CD4-positive, alpha-beta memory T cell (primary cell): ENCODE measurements at regions not wholly inside any gene's neighbourhood (a gene's known extent, or its start where the extent isn't known, plus 50 kb on each side); places are given as distances from the start of the nearest gene placed in this dataset.

Experiments used
- CTCF ChIA-PET: fragments of 350-600 bp; sonication (Branson Sonifier 250); formaldehyde crosslinking; loops from one replicate; lab custom pipeline; 2021; ENCODE audit warnings: inconsistent platforms; ENCODE audit not compliant: partially characterized antibody; lab: Charles Lee
- POLR2A ChIA-PET: fragments of 350-600 bp; sonication (Branson Sonifier 250); formaldehyde crosslinking; loops from one replicate; lab custom pipeline; 2021; ENCODE audit not compliant: partially characterized antibody; lab: Charles Lee
- DNase-seq, 5 donors: peaks; one replicate each; pipeline versions ENCODE4 v3.0.0 to v3.0.0-alpha.2; 2020 to 2022; ENCODE audit warnings: mixed read lengths in 1 of 5
- H3K27ac ChIP-seq: one replicate; pipeline ENCODE4 v1.7.0; 2013; ENCODE audit warnings: low read depth, low read length
- H3K27me3 ChIP-seq: 2 replicates; pipeline ENCODE4 v1.7.0; 2013; ENCODE audit warnings: mild to moderate bottlenecking, low read length, moderate library complexity; ENCODE audit not compliant: insufficient read depth
- H3K36me3 ChIP-seq: 2 replicates; pipeline ENCODE4 v1.7.0; 2013; ENCODE audit warnings: mild to moderate bottlenecking, low read length, moderate library complexity; ENCODE audit not compliant: insufficient read depth
- H3K4me1 ChIP-seq: 2 replicates; pipeline ENCODE4 v1.7.0; 2013; ENCODE audit warnings: mild to moderate bottlenecking, low read length, moderate library complexity; ENCODE audit not compliant: insufficient read depth
- H3K4me3 ChIP-seq, 2 donors: one replicate each; pipeline ENCODE4 v1.7.0; 2013; ENCODE audit warnings: low read length in 2 of 2, mild to moderate bottlenecking in 1 of 2
- H3K9me3 ChIP-seq, 2 donors: one replicate each; pipeline ENCODE4 v1.7.0; 2013; ENCODE audit warnings: low read length in 2 of 2, control low read depth in 1 of 2; ENCODE audit not compliant: control insufficient read depth in 1 of 2
- H3K27ac Mint-ChIP-seq, 7 donors: one replicate each; pipeline ENCODE4 v1.8.0; 2020 to 2021; ENCODE audit warnings: mixed read lengths in 7 of 7, mild to moderate bottlenecking in 6 of 7, inconsistent platforms in 3 of 7, moderate library complexity in 3 of 7
- H3K27me3 Mint-ChIP-seq, 2 donors: one replicate each; pipeline ENCODE4 v1.8.0; 2020 to 2021; ENCODE audit warnings: mixed read lengths in 2 of 2
- H3K36me3 Mint-ChIP-seq, 2 donors: one replicate each; pipeline ENCODE4 v1.8.0; 2020 to 2021; ENCODE audit warnings: mixed read lengths in 2 of 2, inconsistent platforms in 1 of 2, mild to moderate bottlenecking in 1 of 2
- H3K4me1 Mint-ChIP-seq, 4 donors: one replicate each; pipeline ENCODE4 v1.8.0; 2020 to 2021; ENCODE audit warnings: mixed read lengths in 4 of 4, mild to moderate bottlenecking in 1 of 4
- H3K4me3 Mint-ChIP-seq, 8 donors: one replicate each; pipeline ENCODE4 v1.8.0; 2020 to 2021; ENCODE audit warnings: mixed read lengths in 8 of 8, mild to moderate bottlenecking in 7 of 8, moderate library complexity in 6 of 8, inconsistent platforms in 3 of 8
- H3K9me3 Mint-ChIP-seq, 8 donors: one replicate each; pipeline ENCODE4 v1.8.0; 2020 to 2021; ENCODE audit warnings: mixed read lengths in 8 of 8, mild to moderate bottlenecking in 5 of 8, inconsistent platforms in 3 of 8, moderate library complexity in 1 of 8
- intact Hi-C: fragments of 100-400 bp; cut with micrococcal nuclease; formaldehyde crosslinking; loops from one replicate; pipeline ENCODE4 v1.15.1; 2023

GRCh38 chr17:22484826-22485225 is 792.5 kb downstream of the KCNJ18 start:
- ChIA-PET POLR2A (no interaction called here), CTCF (no interaction called here)
- Mint-ChIP-seq H3K27ac (no peak overlapping the region), H3K36me3 (no peaks in the 10 kb centered on the region), H3K4me1 (no peaks in the 10 kb centered on the region), H3K27me3 (no peaks in the 10 kb centered on the region), H3K9me3 (peaks cover 0 to 45% (median 24%) of the 10 kb centered on the region in 8 donors), H3K4me3 (no peak overlapping the region)
- H3K4me3 ChIP-seq: no peak overlapping the region
- no peak overlapping the region for H3K27ac ChIP-seq
- DNase-seq: no peak
- no peaks in the 10 kb centered on the region for H3K27me3 ChIP-seq
- H3K36me3 ChIP-seq: no peaks in the 10 kb centered on the region
- intact Hi-C loops: no loop called here
- H3K4me1 ChIP-seq: no peaks in the 10 kb centered on the region
- peaks cover 0 to 4% of the 10 kb centered on the region in 2 donors for H3K9me3 ChIP-seq

- peaks cover 4 to 55% (median 24%) of the 10 kb centered on the region in 8 donors for H3K9me3 Mint-ChIP-seq
- H3K27me3 ChIP-seq: no peaks in the 10 kb centered on the region
- no peak overlapping the region for H3K27ac ChIP-seq
- H3K4me3 Mint-ChIP-seq: no peak overlapping the region
- H3K27ac Mint-ChIP-seq: no peak overlapping the region
- H3K9me3 ChIP-seq: peaks cover 0 to 4% of the 10 kb centered on the region in 2 donors
- ChIA-PET POLR2A (no interaction called here), CTCF (no interaction called here)
- intact Hi-C loops: no loop called here
- H3K36me3 ChIP-seq: no peaks in the 10 kb centered on the region
- H3K4me1 Mint-ChIP-seq: no peaks in the 10 kb centered on the region
- no peaks in the 10 kb centered on the region for H3K27me3 Mint-ChIP-seq
- no peaks in the 10 kb centered on the region for H3K4me1 ChIP-seq
- H3K4me3 ChIP-seq: no peak overlapping the region
- DNase-seq: no peak
- no peaks in the 10 kb centered on the region for H3K36me3 Mint-ChIP-seq
Observed at GRCh38 chr17:22490399-22490798, 798.1 kb downstream of the KCNJ18 start.

- Histone ChIP-seq H3K9me3 (peaks cover 0 to 2% of the 10 kb centered on the region in 2 donors), H3K27ac (no peak overlapping the region), H3K36me3 (no peaks in the 10 kb centered on the region), H3K4me3 (no peak overlapping the region), H3K4me1 (no peaks in the 10 kb centered on the region), H3K27me3 (no peaks in the 10 kb centered on the region)
- no peak for DNase-seq
- ChIA-PET CTCF (no interaction called here), POLR2A (no interaction called here)
- peaks cover 4 to 54% (median 24%) of the 10 kb centered on the region in 8 donors for H3K9me3 Mint-ChIP-seq
- intact Hi-C loops: no loop called here
- no peak overlapping the region for H3K4me3 Mint-ChIP-seq
- no peak overlapping the region for H3K27ac Mint-ChIP-seq
- H3K36me3 Mint-ChIP-seq: no peaks in the 10 kb centered on the region
- H3K27me3 Mint-ChIP-seq: no peaks in the 10 kb centered on the region
- no peaks in the 10 kb centered on the region for H3K4me1 Mint-ChIP-seq
Observed at GRCh38 chr17:22492331-22492730, 800.0 kb downstream of the KCNJ18 start.

GRCh38 chr17:22496450-22496849 is 804.1 kb downstream of the KCNJ18 start:
- Mint-ChIP-seq H3K27ac (no peak overlapping the region), H3K4me1 (no peaks in the 10 kb centered on the region), H3K27me3 (no peaks in the 10 kb centered on the region), H3K36me3 (no peaks in the 10 kb centered on the region), H3K9me3 (peaks cover 3 to 57% (median 15%) of the 10 kb centered on the region in 8 donors), H3K4me3 (no peak overlapping the region)
- H3K36me3 ChIP-seq: no peaks in the 10 kb centered on the region
- DNase-seq: no peak
- no peaks in the 10 kb centered on the region for H3K27me3 ChIP-seq
- no peak overlapping the region for H3K4me3 ChIP-seq
- no peaks in the 10 kb centered on the region for H3K4me1 ChIP-seq
- ChIA-PET POLR2A (no interaction called here), CTCF (no interaction called here)
- intact Hi-C loops: no loop called here
- no peaks in the 10 kb centered on the region for H3K9me3 ChIP-seq
- no peak overlapping the region for H3K27ac ChIP-seq

GRCh38 chr17:22503322-22503899 is 811.1 kb downstream of the KCNJ18 start:
- H3K27me3 ChIP-seq: no peaks in the 10 kb centered on the region
- POLR2A ChIA-PET: no interaction called here
- H3K36me3 Mint-ChIP-seq: peaks cover 0 to 1% of the 10 kb centered on the region in 2 donors
- H3K9me3 ChIP-seq: no peaks in the 10 kb centered on the region
- CTCF ChIA-PET: no interaction called here
- no peaks in the 10 kb centered on the region for H3K27me3 Mint-ChIP-seq
- H3K4me1 Mint-ChIP-seq: no peaks in the 10 kb centered on the region
- no peak for DNase-seq
- H3K4me1 ChIP-seq: no peaks in the 10 kb centered on the region
- H3K9me3 Mint-ChIP-seq: peaks cover 2 to 57% (median 13%) of the 10 kb centered on the region in 8 donors
- H3K36me3 ChIP-seq: no peaks in the 10 kb centered on the region
- H3K4me3 Mint-ChIP-seq: no peak overlapping the region
- H3K27ac Mint-ChIP-seq: no peak overlapping the region
- H3K27ac ChIP-seq: no peak overlapping the region
- intact Hi-C loops: no loop called here
- H3K4me3 ChIP-seq: no peak overlapping the region

- Mint-ChIP-seq H3K4me3 (peak overlapping the region in 1 of 8 donors; percentile 13), H3K27ac (no peak overlapping the region), H3K36me3 (peaks cover 0 to 1% of the 10 kb centered on the region in 2 donors), H3K27me3 (no peaks in the 10 kb centered on the region), H3K4me1 (no peaks in the 10 kb centered on the region), H3K9me3 (peaks cover 0 to 49% (median 11%) of the 10 kb centered on the region in 8 donors)
- intact Hi-C loops: no loop called here
- no peak overlapping the region for H3K4me3 ChIP-seq
- H3K4me1 ChIP-seq: no peaks in the 10 kb centered on the region
- H3K9me3 ChIP-seq: no peaks in the 10 kb centered on the region
- H3K36me3 ChIP-seq: no peaks in the 10 kb centered on the region
- ChIA-PET POLR2A (no interaction called here), CTCF (no interaction called here)
- H3K27ac ChIP-seq: no peak overlapping the region
- no peaks in the 10 kb centered on the region for H3K27me3 ChIP-seq
- no peak for DNase-seq
Observed at GRCh38 chr17:22505660-22506059, 813.3 kb downstream of the KCNJ18 start.

- H3K27me3 ChIP-seq: no peaks in the 10 kb centered on the region
- H3K4me1 ChIP-seq: no peaks in the 10 kb centered on the region
- Mint-ChIP-seq H3K27ac (no peak overlapping the region), H3K4me1 (no peaks in the 10 kb centered on the region), H3K9me3 (peaks cover 0 to 55% (median 12%) of the 10 kb centered on the region in 8 donors), H3K36me3 (peaks cover 0 to 1% of the 10 kb centered on the region in 2 donors), H3K4me3 (no peak overlapping the region), H3K27me3 (no peaks in the 10 kb centered on the region)
- intact Hi-C loops: no loop called here
- H3K9me3 ChIP-seq: no peaks in the 10 kb centered on the region
- no peak overlapping the region for H3K4me3 ChIP-seq
- ChIA-PET CTCF (no interaction called here), POLR2A (no interaction called here)
- DNase-seq: no peak
- no peaks in the 10 kb centered on the region for H3K36me3 ChIP-seq
- no peak overlapping the region for H3K27ac ChIP-seq
Observed at GRCh38 chr17:22506231-22506630, 813.9 kb downstream of the KCNJ18 start.
